Ovary (tissue), 7 donors: ENCODE measurements at regions not wholly inside any gene's neighbourhood (a gene's known extent, or its start where the extent isn't known, plus 50 kb on each side); places are given as distances from the start of the nearest gene placed in this dataset.

ENCODE experiments used
- DNase-seq, 5 donors: peaks; one replicate each; pipeline ENCODE4 v3.0.0-alpha.2; 2019 to 2020
- H3K27ac ChIP-seq, 2 donors: fragments of 200-600 bp; one replicate each; pipeline versions ENCODE4 v1.5.1 to v1.8.0; 2019 to 2022
- H3K27me3 ChIP-seq: fragments of 200-600 bp; one replicate; pipeline ENCODE4 v1.8.0; 2022
- H3K36me3 ChIP-seq: fragments of 200-600 bp; sonication (generic); one replicate; pipeline ENCODE4 v1.5.1; 2019
- H3K4me1 ChIP-seq: one replicate; pipeline ENCODE4 v1.8.1; 2013; ENCODE audit warnings: mild to moderate bottlenecking, moderate library complexity; ENCODE audit not compliant: insufficient read depth
- H3K4me3 ChIP-seq: fragments of 200-600 bp; sonication (generic); one replicate; pipeline ENCODE4 v1.5.1; 2017
- H3K9me3 ChIP-seq, 2 donors: fragments of 200-600 bp in 1 of 2; sonication (generic) in 1 of 2; one replicate each; pipeline versions ENCODE4 v1.5.1 to v1.8.1; 2013 to 2019; ENCODE audit warnings: mild to moderate bottlenecking in 1 of 2, moderate library complexity in 1 of 2
- EP300 ChIP-seq: sonication (generic); formaldehyde crosslinking; IDR thresholded peaks from one replicate; pipeline ENCODE4 v1.6.1; 2017; ENCODE audit warnings: antibody characterized with exemption
- POLR2A ChIP-seq: fragments of 450-650 bp; IDR thresholded peaks from one replicate; pipeline ENCODE4 v1.6.1; 2017; ENCODE audit warnings: antibody characterized with exemption, mild to moderate bottlenecking, moderate library complexity
- WGBS, 3 donors: extraction: QIAGEN DNeasy Blood & Tissue Kit in 1 of 3; methylation state at CpG; one replicate each; pipeline versions ENCODE4 v1.1.5 to v1.1.7; 2013 to 2017; 5-methylcytosine and 5-hydroxymethylcytosine counted together
- intact Hi-C, 4 donors: fragments of 100-400 bp; cut with DNase I; formaldehyde crosslinking; loops; one replicate each; pipeline versions ENCODE4 v1.11.0 to v1.15.1; 2022 to 2023
- TF ChIP-seq, protein P1 (sequence below), 3 donors: fragments of 450-650 bp in 2 of 3; fragments of 200-600 bp in 1 of 3; IDR thresholded peaks; one replicate each; pipeline versions ENCODE4 v1.5.1 to v1.8.0; 2016 to 2022; ENCODE audit warnings: antibody characterized with exemption in 3 of 3, mild to moderate bottlenecking in 1 of 3
- donor health status: DM: no; HTN: no; CAD: no; lungs with moderate emphysema.
- donor health status: DM: no; HTN: no; CAD: no.
- donor health status: Bipolar disorder and iron deficiency.
- donor health status: DM: no; HTN: no; CAD: no.
- donor health status: DM: yes; HTN: yes; CAD: no.

DNA sequence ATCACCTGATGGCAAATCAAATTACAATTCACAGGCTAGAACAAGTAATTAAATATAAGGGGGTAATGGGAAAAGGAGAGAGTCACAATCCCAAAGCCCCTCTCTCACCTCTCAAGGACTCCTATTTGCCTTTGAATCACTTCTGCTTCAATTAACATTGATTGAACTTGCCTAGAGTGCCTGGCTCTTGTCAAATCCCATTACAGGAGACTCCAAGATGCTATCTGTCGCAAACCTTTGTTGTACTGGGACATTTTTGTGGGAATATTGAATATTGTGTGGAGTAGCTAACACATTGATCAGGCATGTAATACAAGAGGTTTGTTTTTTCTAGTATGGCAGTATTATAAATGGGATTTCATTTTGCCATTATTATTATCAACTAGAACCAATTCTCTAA is 412.8 kb upstream of the AZI2 start:
- H3K4me3 ChIP-seq: no peak overlapping the region
- no peak for DNase-seq
- H3K27ac ChIP-seq: no peak overlapping the region
- 42 to 93% (median 54%) methylated on average over 1 of the region's 1 CpG for WGBS, 3 donors
- no peaks in the 10 kb centered on the region for H3K36me3 ChIP-seq
- no peaks in the 10 kb centered on the region for H3K4me1 ChIP-seq
- TF ChIP-seq, protein P1, sequence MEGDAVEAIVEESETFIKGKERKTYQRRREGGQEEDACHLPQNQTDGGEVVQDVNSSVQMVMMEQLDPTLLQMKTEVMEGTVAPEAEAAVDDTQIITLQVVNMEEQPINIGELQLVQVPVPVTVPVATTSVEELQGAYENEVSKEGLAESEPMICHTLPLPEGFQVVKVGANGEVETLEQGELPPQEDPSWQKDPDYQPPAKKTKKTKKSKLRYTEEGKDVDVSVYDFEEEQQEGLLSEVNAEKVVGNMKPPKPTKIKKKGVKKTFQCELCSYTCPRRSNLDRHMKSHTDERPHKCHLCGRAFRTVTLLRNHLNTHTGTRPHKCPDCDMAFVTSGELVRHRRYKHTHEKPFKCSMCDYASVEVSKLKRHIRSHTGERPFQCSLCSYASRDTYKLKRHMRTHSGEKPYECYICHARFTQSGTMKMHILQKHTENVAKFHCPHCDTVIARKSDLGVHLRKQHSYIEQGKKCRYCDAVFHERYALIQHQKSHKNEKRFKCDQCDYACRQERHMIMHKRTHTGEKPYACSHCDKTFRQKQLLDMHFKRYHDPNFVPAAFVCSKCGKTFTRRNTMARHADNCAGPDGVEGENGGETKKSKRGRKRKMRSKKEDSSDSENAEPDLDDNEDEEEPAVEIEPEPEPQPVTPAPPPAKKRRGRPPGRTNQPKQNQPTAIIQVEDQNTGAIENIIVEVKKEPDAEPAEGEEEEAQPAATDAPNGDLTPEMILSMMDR (IDR thresholded peaks at IDR 0.05): no peak
- TF ChIP-seq EP300: no peak
- no peak for TF ChIP-seq POLR2A
- intact Hi-C loops: no loop called here
- H3K9me3 ChIP-seq: no peaks in the 10 kb centered on the region
- no peaks in the 10 kb centered on the region for H3K27me3 ChIP-seq

DNA sequence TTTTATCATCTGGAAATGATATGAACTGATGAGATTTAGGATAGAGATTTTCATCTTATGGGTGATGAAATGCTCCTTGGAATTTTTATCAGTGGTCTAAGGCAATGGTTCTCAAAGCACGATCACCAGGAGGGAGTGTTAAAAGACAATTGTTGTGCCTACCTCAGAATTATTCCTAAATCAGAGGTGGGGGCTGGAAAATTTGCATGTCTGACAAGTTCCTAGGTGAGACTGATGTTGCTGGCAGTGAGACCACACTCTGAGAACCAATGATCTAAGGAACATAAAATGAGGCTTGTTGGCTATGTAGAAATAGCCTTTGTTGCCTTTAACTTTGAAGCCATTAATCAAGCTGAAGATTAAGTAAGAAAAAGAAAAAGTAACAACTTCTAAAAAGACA is 416.6 kb upstream of the AZI2 start:
- Histone ChIP-seq H3K27me3 (no peaks in the 10 kb centered on the region), H3K9me3 (no peaks in the 10 kb centered on the region), H3K36me3 (no peaks in the 10 kb centered on the region), H3K4me3 (no peak overlapping the region), H3K4me1 (no peaks in the 10 kb centered on the region), H3K27ac (no peak overlapping the region)
- TF ChIP-seq POLR2A: no peak
- TF ChIP-seq, protein P1 (IDR thresholded peaks at IDR 0.05): no peak
- no peak for TF ChIP-seq EP300
- DNase-seq: no peak
- 67 to 75% (median 68%) methylated on average over 1 of the region's 1 CpG for WGBS, 3 donors
- intact Hi-C loops: no loop called here

DNA sequence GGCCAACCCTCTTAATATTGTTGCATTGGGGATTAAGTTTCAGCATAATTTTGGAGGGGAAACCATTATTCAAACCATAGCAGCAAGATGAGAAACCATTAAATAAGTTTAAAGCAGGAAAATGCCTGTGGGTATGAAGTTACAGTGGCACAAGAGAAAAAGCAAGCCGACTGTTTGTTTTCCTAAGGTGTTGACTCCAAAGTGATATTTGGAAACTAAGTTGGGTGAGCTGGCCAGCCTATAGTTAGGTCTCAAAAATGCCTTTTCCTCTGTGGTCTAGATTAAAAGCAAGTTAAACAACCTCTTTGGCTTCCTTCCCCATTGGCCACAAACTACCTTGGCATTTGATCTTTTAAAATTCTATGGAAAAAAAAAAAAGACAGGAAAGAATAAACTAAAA is 419.8 kb upstream of the AZI2 start:
- H3K36me3 ChIP-seq: no peaks in the 10 kb centered on the region
- DNase-seq: no peak
- 4 to 33% (median 19%) methylated on average over 1 of the region's 1 CpG for WGBS, 3 donors
- H3K27ac ChIP-seq: no peak overlapping the region
- intact Hi-C loops: no loop called here
- no peaks in the 10 kb centered on the region for H3K27me3 ChIP-seq
- TF ChIP-seq EP300 (no peak), POLR2A (no peak)
- TF ChIP-seq, protein P1 (IDR thresholded peaks at IDR 0.05): no peak
- no peaks in the 10 kb centered on the region for H3K4me1 ChIP-seq
- H3K9me3 ChIP-seq: peaks cover 0 to 5% of the 10 kb centered on the region in 2 donors
- no peak overlapping the region for H3K4me3 ChIP-seq

DNA sequence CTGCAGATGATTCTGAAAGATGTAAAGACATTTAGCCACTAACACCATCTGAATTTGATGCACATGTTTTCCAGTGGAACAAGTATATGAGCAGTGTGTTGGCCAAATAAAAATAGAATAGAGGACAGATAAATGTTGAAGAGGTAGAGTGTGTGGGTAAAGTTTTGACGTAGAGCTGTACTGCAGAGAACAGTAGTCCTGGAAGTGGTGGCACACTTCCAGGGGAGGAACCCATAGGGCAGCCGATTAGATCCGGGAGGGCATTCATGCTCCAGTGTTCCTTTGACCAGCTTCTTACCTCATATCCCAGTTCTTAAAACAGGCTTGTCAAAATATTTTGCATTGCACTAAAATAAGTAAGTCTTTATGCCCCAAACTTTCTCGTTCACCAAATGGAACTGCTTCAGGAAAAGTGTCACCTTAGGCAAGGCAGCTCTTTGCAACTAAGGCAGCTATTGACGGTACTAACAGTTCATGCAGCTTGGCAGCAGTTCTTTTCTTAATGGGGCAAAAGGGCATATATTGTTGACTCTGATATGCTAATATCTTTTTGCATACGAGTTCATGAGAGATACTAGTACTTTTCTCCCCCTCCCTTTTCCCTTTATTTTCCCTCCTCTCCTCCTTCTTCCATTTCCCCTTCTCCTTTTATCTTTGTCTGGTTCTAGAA is 429.3 kb upstream of the AZI2 start:
- WGBS, 3 donors: 76 to 86% (median 79%) methylated on average over 6 of the region's 6 CpGs
- intact Hi-C loops: no loop called here

More for the DNA sequence above, 429.3 kb upstream of the AZI2 start:
- Histone ChIP-seq H3K36me3 (no peaks in the 10 kb centered on the region), H3K9me3 (no peaks in the 10 kb centered on the region), H3K27ac (no peak overlapping the region), H3K4me1 (no peaks in the 10 kb centered on the region), H3K27me3 (no peaks in the 10 kb centered on the region), H3K4me3 (no peak overlapping the region)
- TF ChIP-seq POLR2A (no peak), EP300 (no peak)
- TF ChIP-seq, protein P1 (IDR thresholded peaks at IDR 0.05): no peak
- no peak for DNase-seq
